KMS-11 (cell line): ENCODE measurements at regions not wholly inside any gene's neighbourhood (a gene's known extent, or its start where the extent isn't known, plus 50 kb on each side); places are given as distances from the start of the nearest gene placed in this dataset.

Experiments
- H2AFZ ChIP-seq: fragments of 200-600 bp; sonication (generic); 2 replicates; pipeline ENCODE4 v1.6.1; 2016; ENCODE audit warnings: antibody characterized with exemption, mixed run types, low read depth
- H3K27ac ChIP-seq: fragments of 200-600 bp; sonication (generic); 2 replicates; pipeline ENCODE4 v1.6.1; 2016; ENCODE audit warnings: mild to moderate bottlenecking, mixed run types
- H3K27me3 ChIP-seq: fragments of 200-600 bp; sonication (generic); 2 replicates; pipeline ENCODE4 v1.6.1; 2017; ENCODE audit warnings: mild to moderate bottlenecking, low read depth, mixed run types, moderate library complexity; ENCODE audit not compliant: insufficient read depth
- H3K36me3 ChIP-seq: fragments of 200-600 bp; sonication (generic); 2 replicates; pipeline ENCODE4 v1.6.1; 2017; ENCODE audit warnings: mild to moderate bottlenecking, mixed run types; ENCODE audit not compliant: insufficient read depth
- H3K4me1 ChIP-seq: fragments of 200-600 bp; sonication (generic); 2 replicates; pipeline ENCODE4 v1.6.1; 2016; ENCODE audit warnings: mild to moderate bottlenecking, low read depth, mixed run types; ENCODE audit not compliant: poor library complexity, severe bottlenecking
- H3K4me2 ChIP-seq: fragments of 200-600 bp; sonication (generic); 2 replicates; pipeline ENCODE4 v1.7.0; 2016; ENCODE audit warnings: mild to moderate bottlenecking, mixed run types
- H3K4me3 ChIP-seq: fragments of 200-600 bp; sonication (generic); IDR thresholded peaks from 2 replicates; pipeline ENCODE4 v1.6.1; 2017; ENCODE audit warnings: low read depth, low read length, mixed read lengths; ENCODE audit not compliant: insufficient read depth
- H3K79me2 ChIP-seq: fragments of 200-600 bp; sonication (generic); 2 replicates; pipeline ENCODE4 v1.6.1; 2016; ENCODE audit warnings: low read depth, mixed run types; ENCODE audit not compliant: insufficient read depth
- H3K9ac ChIP-seq: fragments of 200-600 bp; sonication (generic); 2 replicates; pipeline ENCODE4 v1.6.1; 2016; ENCODE audit warnings: mild to moderate bottlenecking, mixed run types
- H4K20me1 ChIP-seq: fragments of 200-600 bp; sonication (generic); 2 replicates; pipeline ENCODE4 v1.6.1; 2016; ENCODE audit warnings: mild to moderate bottlenecking, mixed run types; ENCODE audit not compliant: insufficient read depth
- TF ChIP-seq, protein P1 (sequence below): fragments of 200-600 bp; sonication (generic); conservative IDR thresholded peaks from 2 replicates; pipeline ENCODE4 v1.6.1; 2017; ENCODE audit warnings: low read depth, mild to moderate bottlenecking, antibody characterized with exemption, low read length, moderate library complexity, mixed read lengths

DNA sequence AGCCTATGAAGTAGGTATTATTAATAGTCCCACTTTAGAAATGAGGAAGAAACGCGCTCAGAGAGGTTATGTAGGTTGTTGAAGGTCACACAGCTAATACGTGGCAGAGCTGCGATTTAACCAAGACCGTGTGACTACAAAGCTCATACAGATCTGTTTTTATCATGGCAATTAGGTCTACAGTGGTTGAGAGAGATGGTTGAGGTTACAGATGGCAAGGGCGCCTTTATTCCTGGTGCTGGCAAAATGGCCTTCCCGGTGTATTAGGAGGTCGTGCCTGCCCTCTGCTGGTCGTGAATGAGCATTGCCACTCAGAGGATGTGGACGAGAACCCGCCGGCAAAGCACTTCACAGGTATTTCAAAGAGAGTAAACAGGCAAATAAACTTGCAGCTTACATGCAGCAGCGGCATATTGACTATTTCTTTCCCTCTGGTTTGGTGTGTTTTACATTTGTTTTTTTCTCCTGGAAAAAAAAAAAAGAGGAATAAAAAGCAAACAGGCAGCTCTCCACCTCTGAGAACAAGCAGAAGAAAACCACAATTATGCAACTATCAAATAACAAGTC, 65.3 kb upstream of the EGFLAM start:
- Histone ChIP-seq H3K4me1 (no peaks in the 10 kb centered on the region), H3K36me3 (no peaks in the 10 kb centered on the region), H3K79me2 (no peaks in the 10 kb centered on the region), H3K9ac (no peak overlapping the region), H3K4me2 (no peak overlapping the region), H4K20me1 (no peaks in the 10 kb centered on the region), H2AFZ (no peak overlapping the region), H3K4me3 (no peak overlapping the region), H3K27ac (no peak overlapping the region), H3K27me3 (no peaks in the 10 kb centered on the region)
- TF ChIP-seq, protein P1, sequence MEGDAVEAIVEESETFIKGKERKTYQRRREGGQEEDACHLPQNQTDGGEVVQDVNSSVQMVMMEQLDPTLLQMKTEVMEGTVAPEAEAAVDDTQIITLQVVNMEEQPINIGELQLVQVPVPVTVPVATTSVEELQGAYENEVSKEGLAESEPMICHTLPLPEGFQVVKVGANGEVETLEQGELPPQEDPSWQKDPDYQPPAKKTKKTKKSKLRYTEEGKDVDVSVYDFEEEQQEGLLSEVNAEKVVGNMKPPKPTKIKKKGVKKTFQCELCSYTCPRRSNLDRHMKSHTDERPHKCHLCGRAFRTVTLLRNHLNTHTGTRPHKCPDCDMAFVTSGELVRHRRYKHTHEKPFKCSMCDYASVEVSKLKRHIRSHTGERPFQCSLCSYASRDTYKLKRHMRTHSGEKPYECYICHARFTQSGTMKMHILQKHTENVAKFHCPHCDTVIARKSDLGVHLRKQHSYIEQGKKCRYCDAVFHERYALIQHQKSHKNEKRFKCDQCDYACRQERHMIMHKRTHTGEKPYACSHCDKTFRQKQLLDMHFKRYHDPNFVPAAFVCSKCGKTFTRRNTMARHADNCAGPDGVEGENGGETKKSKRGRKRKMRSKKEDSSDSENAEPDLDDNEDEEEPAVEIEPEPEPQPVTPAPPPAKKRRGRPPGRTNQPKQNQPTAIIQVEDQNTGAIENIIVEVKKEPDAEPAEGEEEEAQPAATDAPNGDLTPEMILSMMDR = peak; percentile 94

DNA sequence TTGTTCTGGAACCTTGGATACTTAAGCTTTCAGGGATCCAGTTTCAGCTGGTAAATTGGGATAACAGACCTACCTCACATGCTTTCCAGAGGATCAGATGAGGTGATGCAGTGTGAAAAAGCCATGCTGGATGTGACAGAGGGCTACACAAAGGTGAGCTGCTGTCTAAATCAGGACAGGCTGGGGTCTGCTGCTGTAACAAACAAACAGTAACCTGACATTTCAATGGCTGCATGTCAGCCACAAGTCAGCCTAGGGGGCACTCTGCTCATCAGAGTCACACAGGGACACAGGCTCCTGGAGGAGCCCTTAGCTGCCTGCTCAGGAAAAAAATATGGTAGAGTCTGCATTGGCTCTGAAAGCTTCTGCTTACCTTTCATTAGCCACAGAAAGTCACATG, 66.7 kb upstream of the EGFLAM start:
- Histone ChIP-seq H3K79me2 (no peaks in the 10 kb centered on the region), H2AFZ (no peak overlapping the region), H3K9ac (no peak overlapping the region), H3K27me3 (no peaks in the 10 kb centered on the region), H3K4me1 (no peaks in the 10 kb centered on the region), H3K4me3 (no peak overlapping the region), H3K4me2 (no peak overlapping the region), H3K36me3 (no peaks in the 10 kb centered on the region), H4K20me1 (no peaks in the 10 kb centered on the region), H3K27ac (no peak overlapping the region)
- TF ChIP-seq, protein P1 = no peak

DNA sequence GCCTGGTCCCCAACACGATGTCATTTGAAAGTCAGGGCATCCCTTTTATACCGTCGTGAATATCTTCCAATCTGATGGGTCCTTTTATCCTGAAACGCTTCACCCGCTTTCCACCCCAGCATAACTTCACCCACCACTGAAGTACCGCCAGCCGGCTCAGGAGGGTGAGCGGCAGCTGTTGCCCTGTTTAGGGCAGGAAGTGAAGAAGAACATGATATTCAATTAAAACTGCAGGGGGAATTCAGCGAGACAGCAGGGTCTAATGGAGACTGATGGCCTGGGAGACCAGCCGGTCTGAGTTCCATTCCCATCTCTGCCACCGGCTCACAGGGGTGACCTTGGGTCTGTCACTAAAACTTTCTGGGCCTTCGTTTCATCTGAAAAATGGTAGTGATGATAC, 68.2 kb upstream of the EGFLAM start:
- Histone ChIP-seq H4K20me1 (no peaks in the 10 kb centered on the region), H3K27ac (no peak overlapping the region), H3K27me3 (no peaks in the 10 kb centered on the region), H3K4me3 (no peak overlapping the region), H3K36me3 (no peaks in the 10 kb centered on the region), H3K9ac (no peak overlapping the region), H3K4me1 (no peaks in the 10 kb centered on the region), H3K4me2 (no peak overlapping the region), H2AFZ (no peak overlapping the region), H3K79me2 (no peaks in the 10 kb centered on the region)
- TF ChIP-seq, protein P1 = no peak

DNA sequence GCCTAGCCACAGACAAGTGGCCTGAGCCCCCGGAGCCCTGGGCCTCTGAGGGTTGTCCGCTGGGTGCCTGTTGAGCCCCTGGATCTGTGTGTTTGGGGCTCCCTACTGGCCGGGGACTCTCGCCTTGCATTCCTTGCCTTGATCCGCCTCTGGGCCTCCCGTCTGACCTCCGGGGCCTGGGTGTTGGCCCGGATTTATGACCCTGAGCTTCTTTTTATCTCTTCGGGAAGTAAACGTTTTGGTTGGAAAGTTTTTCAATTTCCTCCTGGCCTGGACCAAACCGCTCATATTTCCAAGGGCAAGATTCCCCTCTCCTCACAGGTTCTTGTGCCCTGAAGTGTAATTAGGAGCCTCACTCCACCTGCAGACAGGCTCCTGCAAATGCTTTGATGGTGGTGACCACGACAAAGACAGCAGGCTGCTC, 69.3 kb upstream of the EGFLAM start:
- Histone ChIP-seq H3K4me3 (no peak overlapping the region), H2AFZ (no peak overlapping the region), H3K36me3 (no peaks in the 10 kb centered on the region), H3K27ac (no peak overlapping the region), H4K20me1 (no peaks in the 10 kb centered on the region), H3K4me2 (no peak overlapping the region), H3K4me1 (no peaks in the 10 kb centered on the region), H3K27me3 (no peaks in the 10 kb centered on the region), H3K9ac (no peak overlapping the region), H3K79me2 (no peaks in the 10 kb centered on the region)
- TF ChIP-seq, protein P1 = no peak
